GM12878 (cell line): ENCODE measurements at regions not wholly inside any gene's neighbourhood (a gene's known extent, or its start where the extent isn't known, plus 50 kb on each side); places are given as distances from the start of the nearest gene placed in this dataset.

Experiments
- ATAC-seq: fragments of 200-7000 bp; cut with Tn5 transposase; 3 replicates; pipeline ENCODE4 v1.9.1; 2020; ENCODE audit warnings: mild to moderate bottlenecking, moderate library complexity
- BruUV-seq: library from RNA; stranded (reverse); fragments of 400-500 nt; replicated peaks from 2 replicates; lab custom pipeline; 2021; lab: Mats Ljungman, UMichigan
- CTCF ChIA-PET: fragments of 300-600 bp; sonication (Branson Sonifier 250); formaldehyde crosslinking; extraction: SDS; loops from one replicate; lab custom pipeline; 2021; ENCODE audit warnings: inconsistent platforms; lab: Yijun Ruan, JAX
- POLR2A ChIA-PET: fragments of 350-600 bp; formaldehyde crosslinking; extraction: SDS; loops from one replicate; lab custom pipeline; 2021; ENCODE audit warnings: inconsistent platforms; lab: Charles Lee
- RAD21 ChIA-PET: fragments of 300-600 bp; sonication (Branson Sonifier 250); formaldehyde crosslinking; loops from one replicate; lab custom pipeline; 2023; ENCODE audit warnings: antibody characterized with exemption; ENCODE audit not compliant: unreplicated experiment; lab: Charles Lee
- SMC1A ChIA-PET: fragments of 300-600 bp; sonication (Branson Sonifier 250); formaldehyde crosslinking; loops from one replicate; lab custom pipeline; 2023; ENCODE audit not compliant: unreplicated experiment, uncharacterized antibody; lab: Charles Lee
- DNase-seq: peaks from one replicate; pipeline ENCODE4 v3.0.0-alpha.2; 2011; ENCODE audit warnings: low read depth, low spot score
- FAIRE-seq: peaks from 3 replicates; lab custom pipeline; 2011; peaks lifted over from hg19 to GRCh38; lab: Jason Lieb, UNC
- H2AFZ ChIP-seq: 2 replicates; pipeline ENCODE4 v1.6.0; 2011; ENCODE audit warnings: low read depth, low read length, control low read depth; ENCODE audit not compliant: control insufficient read depth
- H3K27ac ChIP-seq: 2 replicates; pipeline ENCODE4 v1.5.1; 2011; ENCODE audit warnings: control low read depth; ENCODE audit not compliant: control insufficient read depth, insufficient read depth
- H3K27me3 ChIP-seq, 2 experiments: replicated peaks in 1 of 2; 2 replicates each; pipeline versions ENCODE4 v1.6.0 to v1.6.1; 2011; ENCODE audit warnings: low read length in 1 of 2; ENCODE audit not compliant: control insufficient read depth in 2 of 2, insufficient read depth in 2 of 2
- H3K36me3 ChIP-seq, 2 experiments: 2 replicates each; pipeline ENCODE4 v1.5.1; 2011; ENCODE audit warnings: low read length in 1 of 2; ENCODE audit not compliant: control insufficient read depth in 2 of 2, insufficient read depth in 2 of 2
- H3K4me1 ChIP-seq: 2 replicates; pipeline ENCODE4 v1.6.1; 2011; ENCODE audit warnings: mild to moderate bottlenecking, low read length, moderate library complexity, mixed read lengths; ENCODE audit not compliant: control insufficient read depth, insufficient read depth
- H3K4me2 ChIP-seq: 2 replicates; pipeline ENCODE4 v1.6.0; 2011; ENCODE audit warnings: control low read depth; ENCODE audit not compliant: control insufficient read depth, insufficient read depth
- H3K4me3 ChIP-seq: fragments of 200-600 bp; sonication (generic); 2 replicates; pipeline ENCODE4 v1.5.1; 2016
- H3K79me2 ChIP-seq: 2 replicates; pipeline ENCODE4 v1.6.0; 2011; ENCODE audit warnings: low read length; ENCODE audit not compliant: control insufficient read depth, insufficient read depth
- H3K9ac ChIP-seq: 2 replicates; pipeline ENCODE4 v1.8.0; 2011; ENCODE audit warnings: low read length, control low read depth, mixed read lengths; ENCODE audit not compliant: control insufficient read depth, insufficient read depth
- H3K9me3 ChIP-seq: replicated peaks from 3 replicates; pipeline ENCODE4 v1.5.1; 2011; ENCODE audit warnings: mild to moderate bottlenecking, low read length; ENCODE audit not compliant: control insufficient read depth, insufficient read depth
- H4K20me1 ChIP-seq: 2 replicates; pipeline ENCODE4 v1.6.0; 2011; ENCODE audit not compliant: control insufficient read depth, insufficient read depth
- IKZF1 ChIP-seq: fragments of 450-650 bp; conservative IDR thresholded peaks from 2 replicates; pipeline ENCODE4 v1.6.1; 2017; ENCODE audit warnings: antibody characterized with exemption, mild to moderate bottlenecking
- TCF12 ChIP-seq: IDR thresholded peaks from 2 replicates; pipeline ENCODE4 v1.6.1; 2011; ENCODE audit warnings: low read depth, mild to moderate bottlenecking, low read length
- WGBS: methylation state at CpG from one replicate; pipeline ENCODE4 v1.1.6; 2016; ENCODE audit warnings: low lambda C conversion rate; ENCODE audit not compliant: insufficient replicate concordance, insufficient coverage; ENCODE audit errors: missing lambda C conversion rate; 5-methylcytosine and 5-hydroxymethylcytosine counted together
- in situ Hi-C: fragments of 300-500 bp; cut with MboI; formaldehyde crosslinking; loops from 9 replicates; pipeline ENCODE4 v1.14.3; 2018; ENCODE audit warnings: mixed read lengths
- intact Hi-C: fragments of 100-400 bp; cut with micrococcal nuclease; formaldehyde crosslinking; loops from one replicate; pipeline ENCODE4 v1.14.2; 2022; ENCODE audit not compliant: unreplicated experiment

GRCh38 chr2:128639120-128639477 is 320.4 kb upstream of the HS6ST1 start:
- CTCF ChIA-PET, result no interaction called here
- POLR2A ChIA-PET, result no interaction called here
- SMC1A ChIA-PET, result no interaction called here
- Histone ChIP-seq H3K4me2 (no peak overlapping the region), H2AFZ (no peak overlapping the region), H3K27me3 (peaks cover 0 to 1% of the 10 kb centered on the region in 2 experiments; a peak in 1 of 4 replicates), H3K4me1 (no peaks in the 10 kb centered on the region), H3K79me2 (no peaks in the 10 kb centered on the region), H3K36me3 (no peaks in the 10 kb centered on the region), H3K27ac (no peak overlapping the region), H3K9me3 (no peaks in the 10 kb centered on the region), H3K9ac (no peak overlapping the region), H4K20me1 (no peaks in the 10 kb centered on the region), H3K4me3 (no peak overlapping the region)
- FAIRE-seq (no peak), ATAC-seq (no peak), DNase-seq (no peak)
- intact Hi-C loops (no loop called here), in situ Hi-C loops (no loop called here)
- WGBS, result 75% methylated on average over 6 of the region's 6 CpGs
- RAD21 ChIA-PET, result no interaction called here
- no peak for TF ChIP-seq IKZF1
- TF ChIP-seq, all 136 proteins: peak for 0
- no TSS peak for BruUV-seq

GRCh38 chr2:128639693-128640092 is 321.0 kb upstream of the HS6ST1 start:
- Histone ChIP-seq H3K4me3 (no peak overlapping the region), H3K79me2 (no peaks in the 10 kb centered on the region), H3K4me2 (no peak overlapping the region), H2AFZ (no peak overlapping the region), H3K27ac (no peak overlapping the region), H3K4me1 (no peaks in the 10 kb centered on the region), H3K36me3 (no peaks in the 10 kb centered on the region), H3K9ac (no peak overlapping the region), H3K27me3 (peaks cover 0 to 1% of the 10 kb centered on the region in 2 experiments; a peak in 1 of 4 replicates), H4K20me1 (no peaks in the 10 kb centered on the region), H3K9me3 (no peaks in the 10 kb centered on the region)
- POLR2A ChIA-PET, result no interaction called here
- no peak for FAIRE-seq
- RAD21 ChIA-PET, result no interaction called here
- WGBS, result 15% methylated on average over 11 of the region's 11 CpGs
- ATAC-seq, result no peak
- CTCF ChIA-PET, result no interaction called here
- no peak for TF ChIP-seq TCF12
- BruUV-seq, result no TSS peak
- DNase-seq, result no peak
- SMC1A ChIA-PET, result no interaction called here
- in situ Hi-C loops, result no loop called here
- intact Hi-C loops, result no loop called here
